ENCODE measurements at regions not wholly inside any gene's neighbourhood (a gene's known extent, or its start where the extent isn't known, plus 50 kb on each side); places are given as distances from the start of the nearest gene placed in this dataset.
"Not testable (repeated sequence)": the region's sequence is repeated elsewhere in the genome, so short reads cannot be mapped to it uniquely, and the experiment has no call there.

- no peak for DNase-seq (ENCODE audit: low read depth)
These were observed 143.4 kb upstream of the ERRFI1 start for GRCh38 chr1:8169364-8170058.

GRCh38 chr1:8167936-8168335, 141.8 kb upstream of the ERRFI1 start:
- DNase-seq (ENCODE audit: low read depth) = no peak

GRCh38 chr1:8166406-8166805, 140.3 kb upstream of the ERRFI1 start:
- no peak for DNase-seq (ENCODE audit: low read depth)

GRCh38 chr1:8165595-8166360, 139.7 kb upstream of the ERRFI1 start:
- no peak for DNase-seq (ENCODE audit: low read depth)

- DNase-seq (ENCODE audit: low read depth) = no peak
These were observed 138.6 kb upstream of the ERRFI1 start for GRCh38 chr1:8164670-8165069.

GRCh38 chr1:8163039-8163438, 136.9 kb upstream of the ERRFI1 start:
- DNase-seq (ENCODE audit: low read depth) = no peak

GRCh38 chr1:8162168-8162567, 136.1 kb upstream of the ERRFI1 start:
- DNase-seq (ENCODE audit: low read depth) = no peak

GRCh38 chr1:8161546-8162105, 135.5 kb upstream of the ERRFI1 start:
- DNase-seq (ENCODE audit: low read depth) = no peak

GRCh38 chr1:8159470-8160024, 133.4 kb upstream of the ERRFI1 start:
- no peak for DNase-seq (ENCODE audit: low read depth)

GRCh38 chr1:8158995-8159394, 132.9 kb upstream of the ERRFI1 start:
- DNase-seq (ENCODE audit: low read depth) = no peak

GRCh38 chr1:8157765-8158164, 131.7 kb upstream of the ERRFI1 start:
- no peak for DNase-seq (ENCODE audit: low read depth)

GRCh38 chr1:8155528-8156186, 129.5 kb upstream of the ERRFI1 start:
- DNase-seq (ENCODE audit: low read depth) = no peak

GRCh38 chr1:8154621-8155052, 128.5 kb upstream of the ERRFI1 start:
- no peak for DNase-seq (ENCODE audit: low read depth)

- DNase-seq (ENCODE audit: low read depth) = no peak
These were observed 127.9 kb upstream of the ERRFI1 start for GRCh38 chr1:8153961-8154360.

- peak; percentile 26 for DNase-seq (ENCODE audit: low read depth)
These were observed 126.9 kb upstream of the ERRFI1 start for GRCh38 chr1:8152731-8153702.

GRCh38 chr1:8151647-8152046, 125.5 kb upstream of the ERRFI1 start:
- DNase-seq (ENCODE audit: low read depth) = no peak

- not testable (repeated sequence) for DNase-seq (ENCODE audit: low read depth)
These were observed 123.6 kb upstream of the ERRFI1 start for GRCh38 chr1:8149756-8150155.

GRCh38 chr1:8147956-8148355, 121.8 kb upstream of the ERRFI1 start:
- DNase-seq (ENCODE audit: low read depth) = no peak

- DNase-seq (ENCODE audit: low read depth) = no peak
These were observed 120.2 kb upstream of the ERRFI1 start for GRCh38 chr1:8146257-8146855.

GRCh38 chr1:8145545-8146202, 119.6 kb upstream of the ERRFI1 start:
- no peak for DNase-seq (ENCODE audit: low read depth)
